Testis (tissue), 2 donors: ENCODE measurements at regions not wholly inside any gene's neighbourhood (a gene's known extent, or its start where the extent isn't known, plus 50 kb on each side); places are given as distances from the start of the nearest gene placed in this dataset.

Experiments used
- DNase-seq: peaks from one replicate; pipeline ENCODE4 v3.0.0-alpha.2; 2019
- H3K27ac ChIP-seq, 2 donors: fragments of 200-600 bp; sonication (generic); one replicate each; pipeline ENCODE4 v1.5.1; 2019
- H3K27me3 ChIP-seq: fragments of 200-600 bp; sonication (generic); one replicate; pipeline ENCODE4 v1.5.1; 2019
- H3K36me3 ChIP-seq: fragments of 200-600 bp; sonication (generic); one replicate; pipeline ENCODE4 v1.5.1; 2017; ENCODE audit warnings: low read depth; ENCODE audit errors: missing control alignments
- H3K4me1 ChIP-seq: fragments of 200-600 bp; sonication (generic); one replicate; pipeline ENCODE4 v1.5.1; 2019
- H3K4me3 ChIP-seq, 2 donors: fragments of 200-600 bp; sonication (generic); one replicate each; pipeline ENCODE4 v1.5.1; 2017 to 2019
- H3K9me3 ChIP-seq: fragments of 200-600 bp; sonication (generic); one replicate; pipeline ENCODE4 v1.5.1; 2017
- POLR2A ChIP-seq: fragments of 450-650 bp; IDR thresholded peaks from one replicate; pipeline ENCODE4 v1.6.1; 2017; ENCODE audit warnings: antibody characterized with exemption, mild to moderate bottlenecking, moderate library complexity
- WGBS, 2 donors: methylation state at CpG; one replicate each; pipeline ENCODE4 v1.1.5; 2018; 5-methylcytosine and 5-hydroxymethylcytosine counted together
- intact Hi-C: fragments of 100-400 bp; cut with DNase I; formaldehyde crosslinking; loops from one replicate; pipeline ENCODE4 v1.15.1; 2023; ENCODE audit warnings: low total_unique reads
- TF ChIP-seq, protein P1 (sequence below), 3 experiments: fragments of 450-650 bp in 2 of 3; fragments of 200-600 bp in 1 of 3; sonication (generic) in 1 of 3; IDR thresholded peaks; one replicate each; pipeline ENCODE4 v1.5.1; 2016 to 2019; ENCODE audit warnings: antibody characterized with exemption in 3 of 3, mild to moderate bottlenecking in 2 of 3, moderate library complexity in 1 of 3

DNA sequence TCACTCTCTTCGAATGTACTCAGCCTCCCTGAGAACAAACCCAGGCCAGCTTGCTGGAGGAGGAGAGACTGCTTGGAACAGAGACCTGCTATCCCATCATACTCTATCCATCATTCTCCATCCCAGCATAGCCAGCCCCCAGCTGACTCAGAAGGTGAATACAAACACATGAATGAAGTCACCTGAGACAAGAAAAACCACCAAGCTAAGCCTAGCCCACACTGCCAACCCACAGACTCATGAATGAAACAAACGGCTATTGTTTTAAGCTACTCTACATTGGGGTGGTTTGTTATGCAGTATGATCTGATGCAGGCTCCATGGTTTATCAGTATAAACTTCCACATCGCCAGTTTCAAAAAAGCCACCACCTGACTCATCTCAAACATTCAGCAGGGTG, 395.6 kb downstream of the SETD4 start:
- TF ChIP-seq, protein P1, sequence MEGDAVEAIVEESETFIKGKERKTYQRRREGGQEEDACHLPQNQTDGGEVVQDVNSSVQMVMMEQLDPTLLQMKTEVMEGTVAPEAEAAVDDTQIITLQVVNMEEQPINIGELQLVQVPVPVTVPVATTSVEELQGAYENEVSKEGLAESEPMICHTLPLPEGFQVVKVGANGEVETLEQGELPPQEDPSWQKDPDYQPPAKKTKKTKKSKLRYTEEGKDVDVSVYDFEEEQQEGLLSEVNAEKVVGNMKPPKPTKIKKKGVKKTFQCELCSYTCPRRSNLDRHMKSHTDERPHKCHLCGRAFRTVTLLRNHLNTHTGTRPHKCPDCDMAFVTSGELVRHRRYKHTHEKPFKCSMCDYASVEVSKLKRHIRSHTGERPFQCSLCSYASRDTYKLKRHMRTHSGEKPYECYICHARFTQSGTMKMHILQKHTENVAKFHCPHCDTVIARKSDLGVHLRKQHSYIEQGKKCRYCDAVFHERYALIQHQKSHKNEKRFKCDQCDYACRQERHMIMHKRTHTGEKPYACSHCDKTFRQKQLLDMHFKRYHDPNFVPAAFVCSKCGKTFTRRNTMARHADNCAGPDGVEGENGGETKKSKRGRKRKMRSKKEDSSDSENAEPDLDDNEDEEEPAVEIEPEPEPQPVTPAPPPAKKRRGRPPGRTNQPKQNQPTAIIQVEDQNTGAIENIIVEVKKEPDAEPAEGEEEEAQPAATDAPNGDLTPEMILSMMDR (IDR thresholded peaks at IDR 0.05) = no peak
- no peak for TF ChIP-seq POLR2A
- no peak overlapping the region for H3K4me3 ChIP-seq
- no peaks in the 10 kb centered on the region for H3K36me3 ChIP-seq
- DNase-seq = no peak
- H3K27me3 ChIP-seq = no peaks in the 10 kb centered on the region
- H3K9me3 ChIP-seq = no peaks in the 10 kb centered on the region
- H3K4me1 ChIP-seq = no peaks in the 10 kb centered on the region
- WGBS, 2 donors = 92 to 94% methylated on average over 3 of the region's 3 CpGs
- intact Hi-C loops = no loop called here
- H3K27ac ChIP-seq = no peak overlapping the region

DNA sequence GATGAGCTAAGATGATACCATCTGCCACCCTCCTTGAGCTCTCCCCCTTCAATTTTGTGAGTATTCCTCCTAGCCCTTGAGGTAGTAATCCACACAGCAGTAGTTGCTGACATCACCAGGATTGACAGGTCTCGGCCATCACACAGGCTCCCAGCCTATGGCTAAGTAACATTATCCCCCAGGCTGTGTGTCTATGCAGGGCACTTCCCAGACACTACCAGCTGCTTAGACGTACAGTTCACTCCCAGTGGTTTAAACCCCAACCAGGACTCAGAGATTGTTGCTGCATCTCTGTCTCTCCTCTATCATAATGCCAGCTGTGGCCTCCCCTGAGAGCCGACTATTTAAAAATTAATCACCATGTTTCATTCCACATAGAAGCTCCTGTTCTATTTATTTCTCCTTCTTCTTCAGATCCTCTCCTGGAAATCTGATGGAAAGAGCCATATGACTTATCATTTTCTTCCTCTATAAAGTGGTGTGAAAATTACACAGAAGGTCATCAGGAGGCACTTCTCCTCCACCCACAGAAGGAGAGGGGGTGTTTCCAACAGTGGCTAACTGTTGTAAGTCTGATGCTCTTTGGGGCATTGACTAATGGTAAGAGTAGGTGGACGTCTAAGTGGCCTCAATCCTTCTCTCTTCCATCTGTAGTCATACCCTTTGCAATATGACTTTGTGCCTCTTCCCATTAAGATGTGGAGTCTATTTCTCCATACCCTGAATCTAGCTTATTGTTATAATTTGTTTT, 396.3 kb downstream of the SETD4 start:
- 81 to 86% methylated on average over 4 of the region's 4 CpGs for WGBS, 2 donors
- no peak overlapping the region for H3K27ac ChIP-seq
- no peaks in the 10 kb centered on the region for H3K9me3 ChIP-seq
- TF ChIP-seq, protein P1 (IDR thresholded peaks at IDR 0.05) = no peak
- no peak for TF ChIP-seq POLR2A
- H3K36me3 ChIP-seq = no peaks in the 10 kb centered on the region
- H3K4me3 ChIP-seq = no peak overlapping the region
- intact Hi-C loops = no loop called here
- DNase-seq = no peak
- no peaks in the 10 kb centered on the region for H3K27me3 ChIP-seq
- H3K4me1 ChIP-seq = no peaks in the 10 kb centered on the region

DNA sequence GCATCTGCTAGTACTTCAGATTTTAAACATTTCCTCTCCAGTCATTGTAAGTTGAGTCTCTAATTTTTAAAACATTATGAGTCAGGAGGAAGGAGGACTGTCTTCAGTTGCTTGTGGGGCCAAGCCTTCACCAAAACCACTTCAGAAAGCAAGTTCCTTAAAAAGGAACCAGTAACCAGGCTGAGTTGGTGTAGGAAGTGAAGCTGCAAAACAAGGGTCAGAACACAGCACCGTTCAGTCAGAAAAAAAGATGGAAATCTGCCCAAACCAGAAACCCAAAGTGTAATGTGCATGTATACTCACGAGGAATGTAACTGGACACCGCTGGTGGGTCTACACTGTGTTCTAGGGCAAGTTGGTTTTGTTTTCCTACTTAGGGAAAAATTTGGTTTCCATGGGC, 402.1 kb downstream of the SETD4 start:
- no peaks in the 10 kb centered on the region for H3K9me3 ChIP-seq
- H3K27ac ChIP-seq = no peak overlapping the region
- H3K27me3 ChIP-seq = no peaks in the 10 kb centered on the region
- TF ChIP-seq, protein P1 (IDR thresholded peaks at IDR 0.05) = no peak
- TF ChIP-seq POLR2A = no peak
- intact Hi-C loops = no loop called here
- WGBS, 2 donors = 41 to 42% methylated on average over 3 of the region's 3 CpGs
- H3K4me1 ChIP-seq = no peaks in the 10 kb centered on the region
- H3K4me3 ChIP-seq = no peak overlapping the region
- DNase-seq = no peak
- H3K36me3 ChIP-seq = no peaks in the 10 kb centered on the region

DNA sequence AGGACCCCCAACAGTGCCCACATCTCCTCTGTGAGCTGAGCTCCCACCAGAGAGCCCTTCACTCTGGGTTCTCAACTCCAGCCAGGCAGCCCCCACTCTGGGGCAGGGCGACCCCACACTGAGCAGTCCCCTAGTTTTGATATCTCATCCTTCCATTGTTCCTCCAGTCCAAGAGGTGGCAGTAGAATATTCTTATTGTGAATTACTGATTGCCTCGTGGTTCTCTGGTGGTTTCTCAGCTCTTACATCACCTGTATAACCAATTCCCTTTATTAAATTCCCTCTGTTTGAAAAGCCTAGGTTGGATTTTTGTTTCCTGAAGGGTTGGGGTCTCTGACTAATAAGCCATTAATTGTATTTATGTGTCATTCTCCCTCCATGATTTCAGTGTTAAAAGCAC, 407.5 kb downstream of the SETD4 start:
- no peak overlapping the region for H3K4me3 ChIP-seq
- no peaks in the 10 kb centered on the region for H3K4me1 ChIP-seq
- TF ChIP-seq POLR2A = no peak
- TF ChIP-seq, protein P1 (IDR thresholded peaks at IDR 0.05) = no peak
- DNase-seq = no peak
- H3K36me3 ChIP-seq = no peaks in the 10 kb centered on the region
- H3K9me3 ChIP-seq = no peaks in the 10 kb centered on the region
- intact Hi-C loops = no loop called here
- H3K27me3 ChIP-seq = no peaks in the 10 kb centered on the region
- 81 to 84% methylated on average over 2 of the region's 2 CpGs for WGBS, 2 donors
- H3K27ac ChIP-seq = no peak overlapping the region

DNA sequence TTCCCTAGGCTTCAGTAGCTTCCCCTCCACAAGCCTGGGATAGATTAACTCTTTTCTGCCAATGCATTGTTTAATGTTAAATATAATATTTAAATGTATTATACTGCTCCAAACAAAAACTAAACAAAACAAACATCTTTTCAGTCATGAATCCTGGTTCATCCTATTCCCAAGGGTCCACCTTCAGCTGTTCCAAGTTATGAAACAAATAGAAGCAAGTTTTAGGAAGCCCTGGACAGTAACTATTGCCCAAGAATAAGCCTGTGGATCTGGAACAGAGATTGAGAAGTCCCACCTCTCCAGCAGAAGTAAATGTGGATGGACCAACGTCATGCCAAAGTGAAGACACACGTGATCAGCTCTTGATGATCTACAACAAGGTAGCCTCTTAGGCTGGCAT, 408.1 kb downstream of the SETD4 start:
- Histone ChIP-seq H3K27ac (no peak overlapping the region), H3K4me1 (no peaks in the 10 kb centered on the region), H3K27me3 (no peaks in the 10 kb centered on the region), H3K36me3 (no peaks in the 10 kb centered on the region), H3K4me3 (no peak overlapping the region), H3K9me3 (no peaks in the 10 kb centered on the region)
- TF ChIP-seq, protein P1 (IDR thresholded peaks at IDR 0.05) = no peak
- no peak for TF ChIP-seq POLR2A
- WGBS, 2 donors = 76 to 96% methylated on average over 2 of the region's 2 CpGs
- no peak for DNase-seq
- intact Hi-C loops = no loop called here
